Large intestine (tissue), 3 donors: ENCODE measurements at regions not wholly inside any gene's neighbourhood (a gene's known extent, or its start where the extent isn't known, plus 50 kb on each side); places are given as distances from the start of the nearest gene placed in this dataset.

Experiments
- DNase-seq, 2 donors: peaks; one replicate each; pipeline versions ENCODE4 v3.0.0 to v3.0.0-alpha.2; 2013
- H3K27ac ChIP-seq: one replicate; pipeline ENCODE4 v1.5.1; 2013; ENCODE audit warnings: low read length
- H3K27me3 ChIP-seq: 2 replicates; pipeline ENCODE4 v1.6.1; 2013; ENCODE audit warnings: low read length; ENCODE audit not compliant: control insufficient read depth, insufficient read depth
- H3K36me3 ChIP-seq: 2 replicates; pipeline ENCODE4 v1.6.1; 2013; ENCODE audit warnings: low read length; ENCODE audit not compliant: control insufficient read depth, insufficient read depth
- H3K4me1 ChIP-seq: one replicate; pipeline ENCODE4 v1.6.1; 2013; ENCODE audit warnings: low read length; ENCODE audit not compliant: control insufficient read depth, insufficient read depth
- H3K4me3 ChIP-seq: one replicate; pipeline ENCODE4 v1.5.1; 2013; ENCODE audit warnings: low read length
- H3K9me3 ChIP-seq: one replicate; pipeline ENCODE4 v1.6.1; 2013; ENCODE audit warnings: mild to moderate bottlenecking, low read depth, low read length, moderate library complexity; ENCODE audit not compliant: control insufficient read depth
- WGBS: methylation state at CpG from one replicate; pipeline ENCODE4 v1.1.5; 2013; ENCODE audit warnings: low lambda C conversion rate; ENCODE audit not compliant: insufficient coverage; 5-methylcytosine and 5-hydroxymethylcytosine counted together

- no peak for DNase-seq
- H3K4me1 ChIP-seq, result no peaks in the 10 kb centered on the region
- H3K9me3 ChIP-seq, result no peaks in the 10 kb centered on the region
- H3K4me3 ChIP-seq, result no peak overlapping the region
- no peaks in the 10 kb centered on the region for H3K27me3 ChIP-seq
- no peak overlapping the region for H3K27ac ChIP-seq
- WGBS, result 89% methylated on average over 1 of the region's 1 CpG
- no peaks in the 10 kb centered on the region for H3K36me3 ChIP-seq
These were observed 1106.6 kb upstream of the LCORL start for GRCh38 chr4:19128176-19128575.

- Histone ChIP-seq H3K4me1 (no peaks in the 10 kb centered on the region), H3K27ac (no peak overlapping the region), H3K4me3 (no peak overlapping the region), H3K36me3 (no peaks in the 10 kb centered on the region), H3K9me3 (no peaks in the 10 kb centered on the region), H3K27me3 (no peaks in the 10 kb centered on the region)
- WGBS, result 100% methylated on average over 1 of the region's 4 CpGs
- DNase-seq, result no peak
These were observed 1105.3 kb upstream of the LCORL start for GRCh38 chr4:19126903-19127302.

DNA sequence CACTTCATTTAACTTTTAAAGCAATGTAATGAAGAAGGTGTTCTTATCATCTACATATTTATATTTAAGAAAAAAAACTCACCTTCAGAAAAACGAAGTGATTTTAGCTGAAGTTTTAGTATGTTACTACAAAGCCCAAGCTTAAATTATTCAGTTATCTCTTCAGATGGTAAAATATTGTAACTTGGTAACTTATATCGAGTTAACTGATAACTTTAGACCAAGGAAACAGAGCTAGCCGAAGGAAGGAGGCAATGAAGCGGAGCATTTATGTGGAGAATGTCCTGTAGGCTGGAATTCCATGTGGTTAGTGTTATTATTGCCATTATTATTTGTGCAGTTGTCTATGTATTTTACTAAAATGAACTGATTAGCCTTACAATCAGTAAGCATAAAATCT lies 1102.1 kb upstream of the LCORL start:
- DNase-seq, result no peak
- Histone ChIP-seq H3K27ac (no peak overlapping the region), H3K4me1 (no peaks in the 10 kb centered on the region), H3K36me3 (no peaks in the 10 kb centered on the region), H3K4me3 (no peak overlapping the region), H3K27me3 (no peaks in the 10 kb centered on the region), H3K9me3 (no peaks in the 10 kb centered on the region)
- 83% methylated on average over 1 of the region's 4 CpGs for WGBS

DNA sequence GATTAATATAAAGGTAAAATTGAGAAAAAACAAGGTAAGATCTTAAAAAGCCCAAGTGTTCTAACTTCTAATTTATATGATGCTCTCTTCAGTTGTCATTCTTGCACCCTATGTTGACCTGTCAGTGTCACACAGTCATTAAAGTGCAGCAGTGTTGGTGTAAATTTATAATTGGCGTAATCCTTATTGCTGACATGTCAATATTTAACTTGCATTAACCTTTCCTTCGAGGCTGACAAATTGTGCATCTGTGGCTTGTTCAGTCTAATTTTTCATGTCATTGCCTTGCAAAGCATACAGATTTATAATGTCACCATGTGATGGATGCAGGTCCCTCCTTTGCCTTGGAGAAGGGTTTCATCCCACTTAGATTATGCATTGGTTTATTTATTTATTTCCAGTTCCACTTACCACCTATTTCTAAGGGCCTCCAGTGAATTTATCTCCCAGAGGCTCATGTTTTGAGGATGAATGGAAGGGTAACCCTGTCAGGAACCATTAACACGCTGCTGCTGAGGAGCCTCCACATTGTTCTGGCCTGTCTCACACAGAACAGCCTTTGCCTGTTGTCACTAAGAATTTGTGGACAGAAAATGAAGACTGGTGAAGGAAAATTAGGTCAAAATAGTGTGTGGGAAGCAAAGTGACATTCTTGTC lies 1098.5 kb upstream of the LCORL start:
- H3K4me3 ChIP-seq, result no peak overlapping the region
- H3K27me3 ChIP-seq, result no peaks in the 10 kb centered on the region
- no peaks in the 10 kb centered on the region for H3K36me3 ChIP-seq
- 90% methylated on average over 2 of the region's 3 CpGs for WGBS
- no peak for DNase-seq
- H3K9me3 ChIP-seq, result no peaks in the 10 kb centered on the region
- H3K27ac ChIP-seq, result no peak overlapping the region
- no peaks in the 10 kb centered on the region for H3K4me1 ChIP-seq

DNA sequence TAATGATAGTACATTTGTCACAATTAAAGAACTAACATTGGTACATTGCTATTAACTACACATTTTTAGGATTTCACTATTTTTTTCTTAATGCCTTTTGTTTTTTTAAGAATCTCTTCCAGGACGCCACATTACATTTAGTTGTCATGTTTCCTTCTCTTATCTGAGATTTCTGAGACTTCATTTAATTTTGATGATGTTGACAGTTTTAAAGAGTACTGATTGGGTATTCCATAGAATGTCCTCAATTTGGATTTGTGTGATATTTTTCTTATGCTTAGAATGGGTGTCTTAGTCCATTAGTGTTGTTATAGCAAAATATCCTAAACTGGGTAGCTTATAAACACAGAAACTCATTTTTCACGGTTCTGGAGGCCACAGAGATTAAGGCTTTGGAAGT lies 1095.5 kb upstream of the LCORL start:
- Histone ChIP-seq H3K4me1 (no peaks in the 10 kb centered on the region), H3K27ac (no peak overlapping the region), H3K27me3 (no peaks in the 10 kb centered on the region), H3K9me3 (no peaks in the 10 kb centered on the region), H3K36me3 (no peaks in the 10 kb centered on the region), H3K4me3 (no peak overlapping the region)
- DNase-seq, result no peak
- 100% methylated on average over 1 of the region's 2 CpGs for WGBS

- H3K27me3 ChIP-seq, result no peaks in the 10 kb centered on the region
- no peak overlapping the region for H3K27ac ChIP-seq
- H3K4me3 ChIP-seq, result no peak overlapping the region
- no peaks in the 10 kb centered on the region for H3K36me3 ChIP-seq
- no CpG with 5 or more reads among the region's 4 CpGs for WGBS
- H3K9me3 ChIP-seq, result peaks cover 2% of the 10 kb centered on the region
- no peaks in the 10 kb centered on the region for H3K4me1 ChIP-seq
- DNase-seq, result no peak
These were observed 1082.6 kb upstream of the LCORL start for GRCh38 chr4:19104176-19104575.

DNA sequence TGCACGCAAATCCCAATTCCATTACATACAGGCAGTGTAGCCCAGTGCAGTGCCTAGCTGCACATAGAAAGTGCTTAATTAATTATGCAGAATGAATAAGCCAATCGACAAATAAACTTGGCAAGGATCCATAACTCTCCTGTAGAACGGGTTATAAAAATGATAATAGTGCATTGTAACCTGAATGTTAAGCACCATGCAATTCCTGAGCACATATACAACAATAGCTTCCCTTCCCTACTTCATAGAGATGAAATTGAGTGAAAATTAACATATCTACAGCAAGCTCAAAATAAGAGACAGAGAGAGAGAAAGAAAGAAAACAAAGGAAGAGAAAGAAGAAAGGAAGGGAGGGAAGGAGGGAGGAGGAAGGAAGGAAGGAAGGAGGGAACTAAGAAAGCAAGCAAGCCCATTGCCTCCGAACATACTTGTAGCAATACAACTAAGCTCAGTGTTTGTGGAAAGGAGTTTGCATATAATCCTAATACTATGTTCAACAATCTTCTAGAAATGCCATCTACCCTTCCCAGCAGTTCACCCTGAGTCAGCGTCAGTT lies 1074.0 kb upstream of the LCORL start:
- Histone ChIP-seq H3K4me3 (no peak overlapping the region), H3K36me3 (no peaks in the 10 kb centered on the region), H3K27ac (no peak overlapping the region), H3K27me3 (no peaks in the 10 kb centered on the region), H3K4me1 (no peaks in the 10 kb centered on the region), H3K9me3 (no peaks in the 10 kb centered on the region)
- 80% methylated on average over 1 of the region's 5 CpGs for WGBS
- DNase-seq, result no peak

DNA sequence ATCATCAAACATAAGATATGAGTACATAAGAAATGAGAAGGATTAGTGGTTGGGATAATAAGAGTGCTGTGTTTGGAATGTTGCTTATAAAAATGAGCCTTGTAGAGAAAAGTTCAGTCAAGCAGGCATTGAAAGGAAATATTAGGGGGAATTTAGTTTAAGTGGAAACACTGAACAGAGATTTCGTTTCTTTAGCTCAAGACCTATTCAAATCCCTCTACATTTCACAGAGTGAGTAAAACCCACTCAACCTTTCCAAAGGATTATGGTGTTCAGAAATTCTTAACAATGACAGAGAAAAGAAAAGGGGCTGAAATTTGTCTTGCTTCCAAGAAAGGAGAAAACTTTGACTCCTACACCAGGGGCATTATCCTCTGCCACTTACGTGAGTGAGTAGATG lies 1072.4 kb upstream of the LCORL start:
- Histone ChIP-seq H3K27ac (no peak overlapping the region), H3K9me3 (no peaks in the 10 kb centered on the region), H3K36me3 (no peaks in the 10 kb centered on the region), H3K4me3 (no peak overlapping the region), H3K4me1 (no peaks in the 10 kb centered on the region), H3K27me3 (no peaks in the 10 kb centered on the region)
- no CpG with 5 or more reads among the region's 2 CpGs for WGBS
- no peak for DNase-seq

GRCh38 chr4:19092797-19093196 lies 1071.2 kb upstream of the LCORL start:
- H3K27me3 ChIP-seq, result no peaks in the 10 kb centered on the region
- H3K27ac ChIP-seq, result no peak overlapping the region
- DNase-seq, result no peak
- no peaks in the 10 kb centered on the region for H3K4me1 ChIP-seq
- no peaks in the 10 kb centered on the region for H3K9me3 ChIP-seq
- no peaks in the 10 kb centered on the region for H3K36me3 ChIP-seq
- no peak overlapping the region for H3K4me3 ChIP-seq

DNA sequence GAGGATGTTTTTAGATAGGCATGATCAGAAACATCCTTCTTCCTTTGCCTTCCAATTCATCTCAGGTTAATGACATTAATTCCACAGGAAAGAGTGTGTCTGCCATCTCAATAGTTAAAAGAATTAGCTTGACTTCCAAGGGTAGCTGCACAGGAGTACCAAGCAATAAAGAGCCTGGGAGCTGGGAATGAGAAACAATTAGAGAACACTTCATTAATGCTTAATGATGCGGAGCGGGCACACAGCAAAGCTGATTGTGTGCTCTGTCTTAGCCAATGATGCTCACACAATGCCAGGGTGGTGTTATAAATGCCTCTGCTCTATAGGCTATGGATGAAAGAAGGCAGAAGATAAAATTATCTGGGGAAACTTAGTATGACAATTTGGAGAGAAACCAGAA lies 1052.5 kb upstream of the LCORL start:
- Histone ChIP-seq H3K9me3 (no peaks in the 10 kb centered on the region), H3K27me3 (no peaks in the 10 kb centered on the region), H3K4me3 (no peak overlapping the region), H3K36me3 (no peaks in the 10 kb centered on the region), H3K4me1 (no peaks in the 10 kb centered on the region), H3K27ac (no peak overlapping the region)
- no peak for DNase-seq
- WGBS, result 83% methylated on average over 2 of the region's 2 CpGs

- no CpG with 5 or more reads among the region's 5 CpGs for WGBS
- peak in 1 of 2 donors; percentile 28 for DNase-seq
- Histone ChIP-seq H3K27ac (no peak overlapping the region), H3K36me3 (no peaks in the 10 kb centered on the region), H3K4me3 (no peak overlapping the region), H3K4me1 (no peaks in the 10 kb centered on the region), H3K9me3 (no peaks in the 10 kb centered on the region), H3K27me3 (no peaks in the 10 kb centered on the region)
These were observed 1042.1 kb upstream of the LCORL start for GRCh38 chr4:19063662-19064061.
